H1 (cell line): ENCODE measurements at regions not wholly inside any gene's neighbourhood (a gene's known extent, or its start where the extent isn't known, plus 50 kb on each side); places are given as distances from the start of the nearest gene placed in this dataset.
A peak's percentile ranks its signal among the peaks of the same experiment; 100 is the strongest.

Source experiments
- CTCF ChIA-PET: fragments of 300-600 bp; sonication (Branson Sonifier 250); formaldehyde crosslinking; loops from one replicate; lab custom pipeline; 2021; ENCODE audit not compliant: partially characterized antibody; lab: Charles Lee
- POLR2A ChIA-PET: fragments of 300-600 bp; sonication (Branson Sonifier 250); formaldehyde crosslinking; loops from one replicate; lab custom pipeline; 2021; ENCODE audit warnings: inconsistent platforms; ENCODE audit not compliant: partially characterized antibody; lab: Charles Lee
- DNase-seq, 2 experiments: peaks; one replicate each; pipeline versions ENCODE4 v3.0.0 to v3.0.0-alpha.2; 2010 to 2022; ENCODE audit warnings: low spot score in 2 of 2, low read depth in 1 of 2, mixed read lengths in 1 of 2
- FAIRE-seq: peaks from 2 replicates; lab custom pipeline; 2011; peaks lifted over from hg19 to GRCh38; lab: Jason Lieb, UNC
- H2AFZ ChIP-seq: 2 replicates; pipeline ENCODE4 v1.8.1; 2012; ENCODE audit warnings: low read length, inconsistent platforms
- H2AK5ac ChIP-seq: 2 replicates; pipeline ENCODE4 v1.6.1; 2013; ENCODE audit warnings: low read depth, low read length
- H2BK120ac ChIP-seq: replicated peaks from 2 replicates; pipeline ENCODE3; 2013; ENCODE audit warnings: low read depth, low read length, inconsistent platforms
- H2BK12ac ChIP-seq: 2 replicates; pipeline ENCODE4 v1.6.1; 2013; ENCODE audit warnings: low read depth, low read length
- H2BK15ac ChIP-seq: 2 replicates; pipeline ENCODE4 v1.6.1; 2013; ENCODE audit warnings: low read length
- H2BK20ac ChIP-seq: 2 replicates; pipeline ENCODE4 v1.6.1; 2013; ENCODE audit warnings: low read length
- H2BK5ac ChIP-seq: 2 replicates; pipeline ENCODE4 v1.6.1; 2013; ENCODE audit warnings: low read depth, low read length
- H3K14ac ChIP-seq: 2 replicates; pipeline ENCODE4 v1.6.1; 2013; ENCODE audit warnings: inconsistent platforms; ENCODE audit not compliant: insufficient read length
- H3K18ac ChIP-seq: 2 replicates; pipeline ENCODE4 v1.6.1; 2013; ENCODE audit warnings: low read length; ENCODE audit errors: extremely low read depth
- H3K23ac ChIP-seq: 2 replicates; pipeline ENCODE4 v1.6.1; 2013; ENCODE audit warnings: inconsistent platforms; ENCODE audit not compliant: insufficient read length
- H3K23me2 ChIP-seq: 2 replicates; pipeline ENCODE4 v1.6.1; 2013; ENCODE audit warnings: low read depth, low read length
- H3K27ac ChIP-seq: 2 replicates; pipeline ENCODE4 v1.6.1; 2011; ENCODE audit warnings: low read depth, low read length, inconsistent platforms
- H3K27me3 ChIP-seq, 4 experiments: replicated peaks in 1 of 4; 1 replicate in 1 of 4; 2 replicates in 3 of 4; pipeline versions ENCODE4 v1.6.1 to v1.8.1; 2011 to 2013; ENCODE audit warnings: low read length in 3 of 4, mild to moderate bottlenecking in 3 of 4, inconsistent platforms in 2 of 4, mixed read lengths in 2 of 4, moderate library complexity in 1 of 4; ENCODE audit not compliant: control insufficient read depth in 3 of 4, insufficient read depth in 3 of 4; ENCODE audit errors: extremely low read depth in 1 of 4
- H3K36me3 ChIP-seq, 4 experiments: 2 replicates each; pipeline versions ENCODE4 v1.6.1 to v1.8.1; 2011 to 2013; ENCODE audit warnings: mild to moderate bottlenecking in 4 of 4, low read length in 3 of 4, moderate library complexity in 2 of 4, control low read depth in 1 of 4, inconsistent platforms in 1 of 4; ENCODE audit not compliant: insufficient read depth in 4 of 4, control insufficient read depth in 2 of 4
- H3K4ac ChIP-seq: replicated peaks from 2 replicates; pipeline ENCODE3; 2013; ENCODE audit warnings: low read length, low read depth, mixed read lengths, inconsistent platforms; ENCODE audit not compliant: insufficient read length
- H3K4me1 ChIP-seq, 4 experiments: replicated peaks in 1 of 4; 1 replicate in 1 of 4; 2 replicates in 3 of 4; pipeline versions ENCODE4 v1.6.1 to v1.8.1; 2011 to 2013; ENCODE audit warnings: low read length in 3 of 4, inconsistent platforms in 2 of 4, mixed read lengths in 1 of 4; ENCODE audit not compliant: insufficient read depth in 4 of 4, control insufficient read depth in 3 of 4
- H3K4me2 ChIP-seq, 2 experiments: 2 replicates each; pipeline versions ENCODE4 v1.6.1 to v1.8.1; 2011 to 2013; ENCODE audit warnings: low read depth in 2 of 2, low read length in 2 of 2, control low read depth in 1 of 2, inconsistent platforms in 1 of 2, mild to moderate bottlenecking in 1 of 2; ENCODE audit not compliant: insufficient read depth in 1 of 2
- H3K4me3 ChIP-seq, 4 experiments: fragments of 200-600, 300-600 bp in 1 of 4; sonication (generic), shearing (Covaris generic), sonication (Bioruptor Twin) in 1 of 4; 2 replicates each; pipeline versions ENCODE4 v1.5.1 to v1.8.1; 2011 to 2016; ENCODE audit warnings: low read length in 4 of 4, low read depth in 3 of 4, control low read depth in 2 of 4, inconsistent platforms in 2 of 4, mild to moderate bottlenecking in 2 of 4, mixed read lengths in 1 of 4, moderate library complexity in 1 of 4; ENCODE audit not compliant: insufficient read depth in 2 of 4; ENCODE audit errors: extremely low read depth in 1 of 4
- H3K56ac ChIP-seq: replicated peaks from 2 replicates; pipeline ENCODE3; 2013; ENCODE audit warnings: low read depth, mild to moderate bottlenecking, mixed read lengths, low read length, inconsistent platforms; ENCODE audit not compliant: insufficient read length
- H3K79me1 ChIP-seq: 2 replicates; pipeline ENCODE4 v1.6.1; 2013; ENCODE audit warnings: low read depth, low read length, control low read depth
- H3K79me2 ChIP-seq, 2 experiments: 2 replicates each; pipeline versions ENCODE4 v1.6.1 to v1.8.1; 2012 to 2013; ENCODE audit warnings: low read length in 2 of 2, mild to moderate bottlenecking in 2 of 2, inconsistent platforms in 1 of 2; ENCODE audit not compliant: insufficient read depth in 2 of 2, control insufficient read depth in 1 of 2
- H3K9ac ChIP-seq, 4 experiments: replicated peaks in 1 of 4; 1 replicate in 1 of 4; 2 replicates in 3 of 4; pipeline versions ENCODE4 v1.6.1 to v1.8.1; 2011 to 2013; ENCODE audit warnings: low read depth in 3 of 4, low read length in 3 of 4, control low read depth in 2 of 4, mild to moderate bottlenecking in 2 of 4, moderate library complexity in 2 of 4, inconsistent platforms in 1 of 4; ENCODE audit errors: extremely low read depth in 1 of 4
- H3K9me3 ChIP-seq, 2 experiments: 2 replicates each; pipeline versions ENCODE4 v1.6.1 to v1.8.1; 2012 to 2013; ENCODE audit warnings: mild to moderate bottlenecking in 2 of 2, moderate library complexity in 2 of 2, control low read depth in 1 of 2, inconsistent platforms in 1 of 2, low read depth in 1 of 2, low read length in 1 of 2, mixed read lengths in 1 of 2; ENCODE audit not compliant: insufficient read depth in 2 of 2
- H4K20me1 ChIP-seq, 2 experiments: replicated peaks in 1 of 2; 2 replicates each; pipeline versions ENCODE3 to v1.8.1; 2011 to 2013; ENCODE audit warnings: inconsistent platforms in 2 of 2, low read length in 2 of 2, mild to moderate bottlenecking in 1 of 2; ENCODE audit not compliant: insufficient read depth in 2 of 2, control insufficient read depth in 1 of 2
- H4K5ac ChIP-seq: 2 replicates; pipeline ENCODE4 v1.6.1; 2013; ENCODE audit warnings: low read length, low read depth, mixed read lengths, inconsistent platforms; ENCODE audit not compliant: insufficient read length
- H4K8ac ChIP-seq: 2 replicates; pipeline ENCODE4 v1.8.0; 2013; ENCODE audit warnings: mild to moderate bottlenecking, moderate library complexity, low read length, inconsistent platforms; ENCODE audit not compliant: insufficient read depth; ENCODE audit errors: extremely low read depth
- H4K91ac ChIP-seq: replicated peaks from 2 replicates; pipeline ENCODE3; 2013; ENCODE audit warnings: low read length, mixed read lengths, inconsistent platforms; ENCODE audit not compliant: insufficient read length
- CREB1 ChIP-seq: IDR thresholded peaks from 2 replicates; pipeline ENCODE4 v1.6.1; 2012; ENCODE audit warnings: inconsistent platforms
- WGBS, 2 experiments: shearing (Covaris generic) in 1 of 2; methylation state at CpG; one replicate each; pipeline versions ENCODE4 v1.1.6 to v1.1.7; 2013 to 2015; ENCODE audit warnings: low lambda C conversion rate in 2 of 2, mixed read lengths in 2 of 2, inconsistent platforms in 1 of 2, low coverage in 1 of 2, missing lambda C conversion rate in 1 of 2; ENCODE audit not compliant: insufficient replicate concordance in 2 of 2, insufficient coverage in 1 of 2, insufficient read length in 1 of 2; ENCODE audit errors: extremely low coverage in 1 of 2, missing lambda C conversion rate in 1 of 2; 5-methylcytosine and 5-hydroxymethylcytosine counted together

DNA sequence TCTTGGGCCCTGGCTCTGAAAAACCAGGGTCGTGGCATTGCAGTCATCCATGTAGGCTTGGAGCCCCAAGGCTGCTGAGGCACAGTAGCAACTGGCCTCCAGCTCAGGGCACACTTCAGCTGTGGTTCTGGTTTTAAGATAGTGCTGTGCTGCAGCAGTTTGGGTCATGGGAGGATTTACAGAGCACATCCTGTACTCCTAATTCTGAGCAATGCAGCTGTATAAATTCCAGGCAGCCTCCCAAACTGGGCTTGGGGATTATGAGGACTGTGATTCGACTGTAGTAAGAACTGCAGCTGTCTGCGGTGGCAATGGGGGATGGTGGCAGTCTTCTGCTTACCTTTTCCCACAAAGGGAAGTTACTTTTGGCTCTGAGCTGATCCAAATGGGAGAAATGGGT is 536.3 kb upstream of the GCFC2 start:
- Histone ChIP-seq H3K27ac (no peak overlapping the region), H3K23ac (no peak overlapping the region), H3K9me3 (no peaks in the 10 kb centered on the region), H2AFZ (peak overlapping the region; percentile 87; the same call in 1 of the 2 replicates), H3K14ac (no peak overlapping the region), H3K79me1 (no peaks in the 10 kb centered on the region), H4K91ac (no peak overlapping the region), H2BK120ac (no peak overlapping the region), H3K56ac (no peak overlapping the region), H4K5ac (no peak overlapping the region), H3K79me2 (no peaks in the 10 kb centered on the region), H2BK15ac (no peak overlapping the region), H3K36me3 (no peaks in the 10 kb centered on the region), H3K4me2 (no peak overlapping the region), H3K9ac (no peak overlapping the region), H2BK12ac (no peak overlapping the region), H2AK5ac (no peak overlapping the region), H3K4ac (no peak overlapping the region), H4K8ac (no peak overlapping the region), H3K18ac (no peak overlapping the region)
- POLR2A ChIA-PET = no interaction called here
- FAIRE-seq (no peak), DNase-seq (no peak)
- CTCF ChIA-PET = interaction anchor here (0.7 to 1.2 kb wide), 3 partner anchors 14 to 166 kb away, joined by 3 to 5 read pairs (median 3); no protein-coding TSS in a partner anchor
- no peak for TF ChIP-seq CREB1
- TF ChIP-seq, all 59 proteins: peak for 0
- no peak overlapping the region for H3K4me3 ChIP-seq
- no peaks in the 10 kb centered on the region for H3K4me1 ChIP-seq
- 0 out of 2 replicates have a peak overlapping the region, but pooled peaks have one; percentile 30 for H2BK5ac ChIP-seq
- H4K20me1 ChIP-seq = no peaks in the 10 kb centered on the region
- no peaks in the 10 kb centered on the region; a peak in 1 of 7 replicates for H3K27me3 ChIP-seq
- 89% methylated on average over 3 of the region's 3 CpGs; no CpG with 5 or more reads in 1 of the 2 experiments for WGBS, 2 experiments
- H2BK20ac ChIP-seq = no peak overlapping the region
- H3K23me2 ChIP-seq = no peaks in the 10 kb centered on the region
